OCI-LY1 (cell line): ENCODE measurements at regions not wholly inside any gene's neighbourhood (a gene's known extent, or its start where the extent isn't known, plus 50 kb on each side); places are given as distances from the start of the nearest gene placed in this dataset.

Experiments
- H2AFZ ChIP-seq: fragments of 200-600 bp; sonication (generic), shearing (Covaris generic); 2 replicates; pipeline ENCODE4 v1.6.0; 2014; ENCODE audit warnings: antibody characterized with exemption, mild to moderate bottlenecking, low read length
- H3F3A ChIP-seq: fragments of 200-600 bp; sonication (generic), shearing (Covaris generic); 2 replicates; pipeline ENCODE4 v1.6.0; 2014; ENCODE audit warnings: mild to moderate bottlenecking, antibody characterized with exemption, low read length, moderate library complexity; ENCODE audit not compliant: insufficient read depth
- H3K27ac ChIP-seq: fragments of 200-600 bp; sonication (generic); 2 replicates; pipeline ENCODE4 v1.5.1; 2014; ENCODE audit warnings: low read length, mixed run types, mild to moderate bottlenecking, low read depth; ENCODE audit not compliant: poor library complexity, severe bottlenecking
- H3K27me3 ChIP-seq: fragments of 200-600 bp; sonication (generic); 2 replicates; pipeline ENCODE4 v1.6.0; 2014; ENCODE audit warnings: antibody characterized with exemption, mild to moderate bottlenecking, low read length, moderate library complexity; ENCODE audit not compliant: insufficient read depth
- H3K36me3 ChIP-seq: fragments of 200-600 bp; sonication (generic); 2 replicates; pipeline ENCODE4 v1.6.1; 2014; ENCODE audit warnings: mild to moderate bottlenecking, antibody characterized with exemption, low read length, moderate library complexity, mixed read lengths; ENCODE audit not compliant: insufficient read depth
- H3K4me1 ChIP-seq: fragments of 200-600 bp; sonication (generic); 2 replicates; pipeline ENCODE4 v1.5.1; 2014; ENCODE audit warnings: mild to moderate bottlenecking, low read length, moderate library complexity; ENCODE audit not compliant: insufficient read depth, severe bottlenecking
- H3K4me2 ChIP-seq: fragments of 200-600 bp; sonication (generic), shearing (Covaris generic); 2 replicates; pipeline ENCODE4 v1.6.1; 2014; ENCODE audit warnings: low read length
- H3K4me3 ChIP-seq: fragments of 200-600 bp; sonication (generic); 2 replicates; pipeline ENCODE4 v1.5.1; 2014; ENCODE audit warnings: low read length, low read depth, mild to moderate bottlenecking, mixed read lengths; ENCODE audit not compliant: poor library complexity, severe bottlenecking
- H3K79me2 ChIP-seq: fragments of 200-600 bp; shearing (Covaris generic); 2 replicates; pipeline ENCODE4 v1.6.1; 2016; ENCODE audit warnings: mixed run types, low read length, mixed read lengths; ENCODE audit not compliant: insufficient read depth
- H3K9ac ChIP-seq: fragments of 200-600 bp; sonication (generic), shearing (Covaris generic); 2 replicates; pipeline ENCODE4 v1.6.1; 2014; ENCODE audit warnings: mild to moderate bottlenecking, low read length, mixed read lengths
- H3K9me2 ChIP-seq: fragments of 200-600 bp; sonication (generic), shearing (Covaris generic); 2 replicates; pipeline ENCODE4 v1.6.1; 2014; ENCODE audit warnings: low read depth, mild to moderate bottlenecking, low read length, mixed read lengths
- H3K9me3 ChIP-seq: fragments of 200-600 bp; shearing (Covaris generic); 2 replicates; pipeline ENCODE4 v1.6.1; 2014; ENCODE audit warnings: low read length, mixed read lengths
- H4K20me1 ChIP-seq: fragments of 200-600 bp; sonication (generic), shearing (Covaris generic); 2 replicates; pipeline ENCODE4 v1.6.0; 2016; ENCODE audit warnings: mild to moderate bottlenecking, low read length; ENCODE audit not compliant: insufficient read depth
- EZH2 ChIP-seq: fragments of 200-600 bp; sonication (generic), shearing (Covaris generic); IDR thresholded peaks from 2 replicates; pipeline ENCODE4 v1.8.0; 2017; ENCODE audit warnings: borderline replicate concordance, mixed run types, mild to moderate bottlenecking, antibody characterized with exemption, low read length, moderate library complexity, mixed read lengths
- TF ChIP-seq, protein P1 (sequence below): fragments of 200-600 bp; sonication (generic), shearing (Covaris generic); IDR thresholded peaks from 2 replicates; pipeline ENCODE4 v1.5.1; 2017; ENCODE audit warnings: mild to moderate bottlenecking, antibody characterized with exemption, low read length, moderate library complexity, mixed read lengths

DNA sequence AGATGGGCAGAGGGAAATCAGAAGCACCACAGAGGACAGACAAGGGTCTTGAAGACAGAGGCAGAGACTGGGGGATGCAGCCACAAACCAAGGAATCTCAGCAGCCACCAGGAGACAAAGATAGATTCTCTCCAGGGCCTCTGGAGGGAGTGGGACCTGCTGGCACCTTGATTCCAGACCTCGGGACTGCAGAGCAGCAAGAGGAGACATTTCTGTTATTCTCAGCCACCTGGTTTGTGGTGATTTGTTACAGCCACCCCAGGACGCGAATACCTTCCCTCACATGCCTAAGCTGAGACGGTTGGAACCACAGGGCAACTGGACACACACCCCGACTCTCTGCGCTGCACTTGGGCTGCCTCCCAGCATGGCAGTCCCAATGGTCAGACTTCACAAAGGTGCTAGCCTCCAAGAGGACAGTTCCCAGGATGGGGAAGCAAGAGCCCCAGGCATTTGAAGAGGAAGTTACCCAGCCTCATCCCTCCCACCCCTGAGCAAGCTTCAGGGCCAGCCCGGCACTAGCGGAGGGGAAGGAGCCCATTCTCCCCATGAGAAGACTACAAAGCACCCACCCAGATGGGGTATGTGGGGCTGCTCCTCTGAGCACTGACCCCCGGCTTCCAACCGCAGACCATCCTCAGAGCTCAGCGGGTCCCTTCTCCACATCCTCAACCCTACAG lies 104.6 kb upstream of the INSIG1 start:
- TF ChIP-seq, protein P1, sequence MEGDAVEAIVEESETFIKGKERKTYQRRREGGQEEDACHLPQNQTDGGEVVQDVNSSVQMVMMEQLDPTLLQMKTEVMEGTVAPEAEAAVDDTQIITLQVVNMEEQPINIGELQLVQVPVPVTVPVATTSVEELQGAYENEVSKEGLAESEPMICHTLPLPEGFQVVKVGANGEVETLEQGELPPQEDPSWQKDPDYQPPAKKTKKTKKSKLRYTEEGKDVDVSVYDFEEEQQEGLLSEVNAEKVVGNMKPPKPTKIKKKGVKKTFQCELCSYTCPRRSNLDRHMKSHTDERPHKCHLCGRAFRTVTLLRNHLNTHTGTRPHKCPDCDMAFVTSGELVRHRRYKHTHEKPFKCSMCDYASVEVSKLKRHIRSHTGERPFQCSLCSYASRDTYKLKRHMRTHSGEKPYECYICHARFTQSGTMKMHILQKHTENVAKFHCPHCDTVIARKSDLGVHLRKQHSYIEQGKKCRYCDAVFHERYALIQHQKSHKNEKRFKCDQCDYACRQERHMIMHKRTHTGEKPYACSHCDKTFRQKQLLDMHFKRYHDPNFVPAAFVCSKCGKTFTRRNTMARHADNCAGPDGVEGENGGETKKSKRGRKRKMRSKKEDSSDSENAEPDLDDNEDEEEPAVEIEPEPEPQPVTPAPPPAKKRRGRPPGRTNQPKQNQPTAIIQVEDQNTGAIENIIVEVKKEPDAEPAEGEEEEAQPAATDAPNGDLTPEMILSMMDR, result no peak
- TF ChIP-seq EZH2, result no peak
- Histone ChIP-seq H3K27me3 (peaks cover 21% of the 10 kb centered on the region; the same call in 1 of the 2 replicates), H3K4me1 (no peaks in the 10 kb centered on the region), H4K20me1 (no peaks in the 10 kb centered on the region), H3K27ac (no peak overlapping the region), H3K9ac (no peak overlapping the region), H3K9me3 (peaks cover 25% of the 10 kb centered on the region), H2AFZ (no peak overlapping the region), H3K9me2 (no peaks in the 10 kb centered on the region), H3K36me3 (peaks cover 4% of the 10 kb centered on the region; the same call in 1 of the 2 replicates), H3K4me2 (no peak overlapping the region), H3K4me3 (no peak overlapping the region), H3F3A (no peaks in the 10 kb centered on the region), H3K79me2 (no peaks in the 10 kb centered on the region)

DNA sequence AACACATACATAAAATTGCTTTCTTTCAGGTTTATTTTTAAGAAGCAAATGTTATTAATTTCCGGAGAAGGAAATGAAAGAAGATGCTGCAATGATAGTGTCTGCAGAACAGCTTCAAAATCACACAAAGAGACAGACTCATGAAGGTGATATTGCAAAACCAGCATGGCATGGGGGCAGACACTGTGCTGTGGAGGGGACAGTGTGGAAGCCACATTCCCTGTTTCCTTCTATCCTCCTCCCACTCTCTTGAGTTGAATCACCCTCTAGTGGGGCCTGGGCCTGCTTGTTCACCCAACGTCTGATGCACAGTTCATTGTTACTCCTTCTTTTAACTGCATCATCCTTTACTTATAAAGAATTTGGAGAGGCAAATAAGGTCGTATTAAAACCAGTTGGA lies 104.0 kb upstream of the INSIG1 start:
- no peaks in the 10 kb centered on the region for H3F3A ChIP-seq
- no peaks in the 10 kb centered on the region for H3K4me1 ChIP-seq
- H3K4me3 ChIP-seq, result no peak overlapping the region
- H3K9me2 ChIP-seq, result no peaks in the 10 kb centered on the region
- H3K36me3 ChIP-seq, result peaks cover 4% of the 10 kb centered on the region; the same call in 1 of the 2 replicates
- no peak overlapping the region for H3K9ac ChIP-seq
- H4K20me1 ChIP-seq, result no peaks in the 10 kb centered on the region
- H3K4me2 ChIP-seq, result no peak overlapping the region
- H2AFZ ChIP-seq, result no peak overlapping the region
- no peaks in the 10 kb centered on the region for H3K79me2 ChIP-seq
- H3K27me3 ChIP-seq, result peaks cover 21% of the 10 kb centered on the region; the same call in 1 of the 2 replicates
- peaks cover 25% of the 10 kb centered on the region for H3K9me3 ChIP-seq
- H3K27ac ChIP-seq, result no peak overlapping the region
- no peak for TF ChIP-seq EZH2
- TF ChIP-seq, protein P1, result no peak

DNA sequence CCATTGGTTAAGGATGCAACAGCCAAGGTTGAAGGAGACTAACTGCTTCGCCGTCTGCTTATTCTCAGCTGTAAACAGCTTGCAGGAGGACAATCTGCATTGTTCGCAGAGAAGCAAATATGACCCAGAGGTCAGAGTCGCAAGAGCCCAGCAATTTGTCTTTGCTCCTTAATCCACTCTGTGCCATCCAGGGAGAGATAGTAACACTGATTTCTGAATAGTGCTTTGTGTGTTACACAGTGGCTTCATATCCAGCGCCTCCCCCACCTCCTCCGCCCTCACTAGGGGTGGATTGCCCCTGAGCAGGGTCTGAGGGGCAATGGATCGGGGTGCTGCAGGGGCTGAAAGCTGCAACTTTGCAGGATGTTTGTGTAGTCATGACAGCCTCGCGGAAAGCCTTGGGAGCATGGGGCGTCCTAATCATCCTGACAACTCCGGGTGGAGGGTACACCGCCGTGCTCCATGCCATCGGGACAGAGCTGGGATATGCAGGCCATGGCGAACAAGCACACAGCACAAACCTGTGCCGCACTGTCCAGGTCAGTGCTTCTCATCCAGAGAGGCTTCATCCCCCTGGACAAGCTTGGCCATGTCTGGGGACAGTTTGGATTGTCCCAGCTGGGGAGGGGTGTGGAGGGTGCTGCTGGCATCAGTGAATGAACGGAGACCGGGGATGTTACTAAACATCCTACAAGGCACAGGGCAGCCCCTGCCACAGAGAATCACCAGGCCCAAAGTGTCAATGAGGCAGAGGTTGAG lies 103.1 kb upstream of the INSIG1 start:
- H3F3A ChIP-seq, result no peaks in the 10 kb centered on the region
- TF ChIP-seq, protein P1, result no peak
- TF ChIP-seq EZH2, result no peak
- peaks cover 21% of the 10 kb centered on the region; the same call in 1 of the 2 replicates for H3K27me3 ChIP-seq
- H3K79me2 ChIP-seq, result no peaks in the 10 kb centered on the region
- no peaks in the 10 kb centered on the region for H3K9me2 ChIP-seq
- H4K20me1 ChIP-seq, result no peaks in the 10 kb centered on the region
- peaks cover 25% of the 10 kb centered on the region for H3K9me3 ChIP-seq
- H3K4me1 ChIP-seq, result no peaks in the 10 kb centered on the region
- H3K4me2 ChIP-seq, result no peak overlapping the region
- peaks cover 4% of the 10 kb centered on the region; the same call in 1 of the 2 replicates for H3K36me3 ChIP-seq
- no peak overlapping the region for H3K9ac ChIP-seq
- no peak overlapping the region for H3K27ac ChIP-seq
- H2AFZ ChIP-seq, result no peak overlapping the region
- H3K4me3 ChIP-seq, result no peak overlapping the region
